HG03103 (cell line): ENCODE measurements at regions not wholly inside any gene's neighbourhood (a gene's known extent, or its start where the extent isn't known, plus 50 kb on each side); places are given as distances from the start of the nearest gene placed in this dataset.

ENCODE experiments used
- ATAC-seq: cut with Tn5 transposase; IDR thresholded peaks from one replicate; pipeline ENCODE4 v1.9.1; 2021; ENCODE audit warnings: low read depth; ENCODE audit not compliant: unreplicated experiment

DNA sequence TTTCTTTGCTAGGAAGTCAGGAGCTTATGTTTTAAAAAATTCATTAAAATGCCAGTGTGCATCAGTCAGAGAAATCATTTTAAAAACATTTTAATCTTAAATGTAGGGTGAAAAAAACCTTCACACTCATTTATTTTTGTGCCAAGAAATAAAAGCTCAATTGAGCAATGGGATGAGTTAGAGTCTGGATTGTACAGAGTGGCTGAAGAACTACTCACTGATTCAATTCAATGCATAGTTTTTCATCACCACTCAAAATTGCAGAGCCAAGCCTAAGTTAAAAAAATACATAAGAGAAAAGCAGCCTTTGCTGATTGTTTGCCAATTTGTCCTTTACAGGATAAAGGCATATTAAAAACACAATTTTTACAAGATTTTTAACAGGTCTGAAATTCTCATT is 168.2 kb upstream of the DMRTA1 start:
- no peak for ATAC-seq

DNA sequence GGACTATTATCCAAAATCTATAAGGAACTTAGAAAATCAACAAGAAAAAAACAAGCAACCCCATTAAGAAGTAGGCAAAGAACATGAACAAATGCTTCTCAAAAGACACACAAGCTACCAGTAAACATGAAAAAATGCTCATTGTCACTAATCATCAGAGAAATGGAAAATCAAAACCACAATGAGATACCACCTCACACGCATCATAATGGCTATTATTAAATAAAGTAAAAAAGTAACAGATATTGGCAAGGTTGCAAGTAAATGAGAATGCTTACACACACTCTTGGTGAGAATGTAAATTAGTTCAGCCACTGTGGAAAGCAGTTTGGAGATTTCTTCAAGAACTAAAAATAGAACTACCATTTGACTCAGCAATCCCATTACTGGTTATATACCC is 167.0 kb upstream of the DMRTA1 start:
- ATAC-seq: no peak

DNA sequence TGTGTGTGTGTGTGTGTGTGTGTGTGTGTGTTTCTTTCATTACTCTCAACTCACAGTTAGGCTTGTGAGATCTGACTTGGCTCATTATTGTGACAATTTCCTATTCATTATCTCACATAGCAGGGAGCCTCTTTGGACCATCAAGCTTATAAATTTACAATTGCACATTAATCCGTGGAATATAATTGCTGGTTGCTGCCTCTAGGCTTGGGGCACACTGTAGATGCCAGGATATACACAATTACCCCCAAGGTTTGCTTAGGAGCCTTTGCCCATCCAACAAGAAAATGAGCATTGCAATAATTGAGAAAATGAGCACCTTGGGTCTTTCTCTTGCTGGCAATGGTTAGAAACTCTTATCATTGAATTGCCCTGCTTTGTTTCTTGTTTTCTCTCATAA is 161.6 kb upstream of the DMRTA1 start:
- ATAC-seq: no peak

DNA sequence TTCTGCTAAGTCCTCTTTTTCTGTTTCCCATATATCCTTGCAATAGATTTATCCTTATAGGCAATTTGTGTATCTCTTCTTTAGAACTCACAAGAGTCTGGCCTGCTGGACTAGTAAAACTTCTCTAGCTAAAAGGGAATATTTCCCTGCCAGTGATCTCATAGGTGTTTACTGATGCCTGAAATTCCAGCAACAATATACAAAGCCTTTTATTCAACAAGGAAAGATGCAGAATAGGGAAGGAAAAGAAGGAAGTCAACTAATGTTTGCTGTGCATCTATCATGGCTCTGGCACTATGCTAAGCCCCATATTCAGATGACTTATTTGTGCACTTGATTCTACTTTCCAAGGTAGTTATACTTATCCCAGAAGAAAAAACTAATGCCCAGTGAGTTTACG is 160.0 kb upstream of the DMRTA1 start:
- no peak for ATAC-seq

DNA sequence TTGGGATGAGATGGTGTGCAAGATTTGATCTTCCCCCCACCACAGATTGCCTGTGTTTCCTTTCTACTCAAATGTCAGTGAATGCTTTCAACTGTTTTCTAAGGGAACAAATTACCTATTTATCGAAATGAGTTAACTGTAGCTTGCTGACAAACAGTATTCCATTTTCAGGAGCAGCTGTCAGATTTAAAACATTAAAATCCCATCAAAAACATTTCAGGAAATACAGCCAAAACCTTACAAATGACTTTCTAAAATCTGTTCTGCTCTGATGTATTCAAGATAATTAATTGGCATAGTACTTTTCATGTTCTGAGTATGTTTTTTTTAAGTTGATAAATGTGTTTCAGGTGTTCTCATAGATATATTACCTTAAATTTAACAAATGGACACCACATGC is 158.0 kb upstream of the DMRTA1 start:
- no peak for ATAC-seq

DNA sequence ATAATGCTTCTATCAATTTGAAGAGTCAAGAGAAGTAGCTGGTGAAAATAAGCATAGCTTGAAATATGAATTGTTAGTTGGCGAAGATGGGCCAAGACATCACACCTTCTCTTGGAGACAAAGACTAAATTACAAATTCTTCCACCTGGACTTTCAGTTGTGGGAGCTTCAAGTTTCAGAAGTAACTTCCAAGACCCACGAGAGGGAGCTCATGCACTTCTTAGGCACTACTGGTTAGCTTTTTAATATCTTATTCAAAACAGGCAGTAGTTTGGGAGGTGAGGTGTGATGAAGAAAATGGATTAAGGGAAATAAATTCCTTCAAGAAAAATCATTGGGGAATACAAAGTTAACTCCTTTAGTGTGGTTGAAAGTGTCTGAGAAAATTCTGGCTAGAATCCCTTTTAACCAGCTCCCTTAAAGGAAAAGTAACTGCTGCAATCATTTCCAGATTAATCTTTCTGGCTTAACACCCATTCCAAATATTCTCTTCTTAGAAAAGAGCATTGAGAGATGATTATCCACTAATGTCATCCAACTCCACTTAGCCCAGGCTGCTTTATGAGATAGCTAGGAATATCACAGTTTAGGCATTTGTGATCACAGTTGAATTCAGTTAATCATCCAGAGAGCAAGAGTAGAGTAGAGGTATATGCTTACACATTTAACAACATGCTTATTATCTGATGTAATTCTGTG is 139.5 kb upstream of the DMRTA1 start:
- ATAC-seq: no peak

DNA sequence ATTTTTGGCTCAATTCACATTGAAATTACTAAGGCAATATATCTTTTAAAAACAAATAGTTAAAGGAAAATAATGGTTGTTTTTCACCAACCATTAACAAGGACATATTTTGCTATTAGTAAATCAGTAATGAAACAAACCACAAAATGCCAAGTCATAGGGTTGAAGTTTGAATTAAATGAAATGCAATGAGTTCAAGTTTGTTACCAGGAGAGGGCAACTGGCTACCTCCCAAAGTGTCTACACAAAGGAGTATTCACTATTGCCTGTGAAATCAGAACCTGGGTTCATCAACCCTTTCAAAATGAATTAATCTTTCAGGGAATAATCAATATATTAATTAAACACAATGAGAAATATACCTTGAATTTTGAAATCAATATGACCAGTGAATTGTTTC is 138.4 kb upstream of the DMRTA1 start:
- no peak for ATAC-seq

DNA sequence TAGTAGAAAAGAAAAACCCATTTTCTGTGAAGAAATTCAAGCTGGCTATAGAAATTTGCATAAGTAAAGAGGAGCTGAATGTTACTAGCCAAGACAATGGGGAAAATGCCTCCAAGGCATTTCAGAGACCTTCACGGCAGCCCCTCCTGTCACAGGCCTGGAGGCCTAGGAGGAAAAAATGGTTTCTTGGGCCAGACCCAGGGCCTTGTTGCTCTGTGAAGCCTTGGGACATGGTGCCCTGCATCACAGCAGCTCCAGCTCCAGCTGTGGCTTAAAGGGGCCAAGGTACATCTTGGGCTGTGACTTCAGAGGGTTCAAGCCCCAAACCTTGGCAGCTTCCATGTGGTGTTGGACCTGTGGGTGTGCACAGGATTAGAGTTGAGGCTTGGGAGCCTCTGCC is 130.0 kb upstream of the DMRTA1 start:
- no peak for ATAC-seq

DNA sequence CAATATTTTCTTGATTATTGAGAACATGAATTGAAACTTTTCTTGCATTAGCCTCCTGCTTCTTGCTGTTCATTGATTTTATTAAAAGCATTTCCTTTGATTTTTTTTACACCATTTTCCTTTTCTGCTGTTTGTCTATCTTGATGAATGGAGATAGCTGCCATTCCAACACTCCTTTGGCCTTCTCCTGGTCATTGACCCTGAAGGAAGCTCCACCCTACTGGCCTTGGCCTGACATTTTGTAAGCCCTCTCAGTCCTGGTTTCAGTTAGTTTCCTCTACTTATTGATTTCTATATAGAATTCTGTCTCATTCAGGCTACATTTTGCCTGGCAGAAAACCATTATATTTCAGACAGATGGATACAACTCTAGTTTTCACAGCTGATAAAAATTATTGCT is 115.1 kb upstream of the DMRTA1 start:
- no peak for ATAC-seq

DNA sequence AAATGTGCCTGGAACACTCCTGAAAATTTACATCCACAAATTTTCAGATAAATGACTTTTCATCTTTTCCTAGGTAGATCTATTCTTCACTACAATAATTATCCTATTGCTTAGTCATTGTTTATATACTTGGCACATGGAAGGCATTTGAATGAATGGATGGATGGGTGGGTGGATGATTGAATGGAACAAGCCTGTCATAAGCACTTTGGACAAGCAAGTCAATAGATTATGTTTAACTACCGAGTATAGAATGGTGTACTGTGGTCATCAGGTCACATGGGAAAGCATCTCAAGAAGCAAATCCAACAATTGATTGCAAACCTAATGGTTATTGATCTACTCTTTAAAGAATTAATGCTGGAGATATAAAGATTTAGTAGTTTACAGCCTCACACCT is 114.4 kb upstream of the DMRTA1 start:
- ATAC-seq: no peak

DNA sequence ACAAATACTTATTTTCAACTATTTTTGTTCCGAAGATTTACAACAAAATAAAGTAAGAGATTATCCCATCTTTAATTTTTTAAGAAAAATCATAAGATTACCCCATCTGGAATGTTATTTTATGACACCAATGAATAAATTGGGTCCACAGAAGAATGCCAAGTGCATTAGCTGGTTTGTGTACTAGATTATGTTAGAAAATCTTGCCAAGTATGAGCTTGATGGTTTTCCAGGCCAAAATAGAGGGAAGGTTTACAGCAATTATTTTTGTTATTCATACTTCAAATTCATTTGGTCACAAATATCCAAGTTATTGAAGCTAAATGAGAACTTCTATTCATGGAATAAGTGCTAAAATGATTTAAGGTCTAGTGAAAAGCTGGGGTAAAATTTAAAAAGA is 109.4 kb upstream of the DMRTA1 start:
- ATAC-seq: no peak

DNA sequence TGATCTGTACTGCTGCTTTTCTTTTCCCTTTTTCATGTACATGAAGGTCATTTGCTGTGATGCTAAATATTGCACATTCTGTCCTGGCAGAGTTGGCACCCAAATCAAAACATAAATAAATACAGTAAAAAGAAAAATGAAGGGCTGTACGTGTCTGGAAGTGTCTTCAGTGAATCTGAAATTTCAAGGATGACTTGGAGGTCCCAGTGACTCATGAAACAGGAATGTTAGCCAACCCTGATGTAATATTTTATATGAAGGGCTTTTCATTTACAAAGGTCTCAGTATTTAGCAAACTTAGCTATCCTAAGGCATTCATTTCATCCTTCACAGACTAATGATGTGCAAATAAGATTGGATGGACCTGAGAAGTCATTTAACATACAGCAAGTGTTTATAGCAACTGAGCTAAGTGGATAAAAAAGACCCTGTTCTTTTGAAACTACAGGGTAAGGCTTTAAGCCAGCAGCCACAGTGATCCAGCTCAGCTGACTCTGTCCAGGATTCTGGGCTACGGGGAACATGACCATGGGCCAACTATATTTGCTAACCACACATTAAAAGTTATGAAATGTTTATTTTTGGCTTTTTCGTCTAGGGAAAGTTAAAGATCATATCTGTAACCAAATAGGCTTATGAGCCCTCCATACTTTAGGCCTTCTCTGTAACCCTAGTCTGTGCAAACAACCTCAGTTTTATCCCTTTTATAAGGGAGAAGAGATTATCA is 104.0 kb upstream of the DMRTA1 start:
- ATAC-seq: no peak

DNA sequence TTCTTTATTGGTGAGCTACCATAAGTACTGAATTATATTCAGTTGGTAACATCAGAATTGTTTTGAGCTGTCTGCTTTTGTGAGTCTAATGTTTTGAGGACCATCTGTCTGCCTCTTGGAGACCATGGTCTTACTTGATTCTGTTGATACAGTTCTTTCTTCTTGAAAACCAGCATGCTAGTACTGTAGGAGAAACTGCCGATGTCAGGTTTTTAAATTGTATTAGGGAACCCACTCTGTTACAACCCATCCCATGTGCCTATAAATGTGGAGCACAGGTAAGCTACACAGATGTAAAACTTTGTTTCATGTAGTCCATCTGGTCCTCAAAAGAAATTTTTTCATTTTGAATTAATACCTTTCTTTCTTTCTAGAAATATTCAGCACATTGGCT is 103.4 kb upstream of the DMRTA1 start:
- no peak for ATAC-seq

DNA sequence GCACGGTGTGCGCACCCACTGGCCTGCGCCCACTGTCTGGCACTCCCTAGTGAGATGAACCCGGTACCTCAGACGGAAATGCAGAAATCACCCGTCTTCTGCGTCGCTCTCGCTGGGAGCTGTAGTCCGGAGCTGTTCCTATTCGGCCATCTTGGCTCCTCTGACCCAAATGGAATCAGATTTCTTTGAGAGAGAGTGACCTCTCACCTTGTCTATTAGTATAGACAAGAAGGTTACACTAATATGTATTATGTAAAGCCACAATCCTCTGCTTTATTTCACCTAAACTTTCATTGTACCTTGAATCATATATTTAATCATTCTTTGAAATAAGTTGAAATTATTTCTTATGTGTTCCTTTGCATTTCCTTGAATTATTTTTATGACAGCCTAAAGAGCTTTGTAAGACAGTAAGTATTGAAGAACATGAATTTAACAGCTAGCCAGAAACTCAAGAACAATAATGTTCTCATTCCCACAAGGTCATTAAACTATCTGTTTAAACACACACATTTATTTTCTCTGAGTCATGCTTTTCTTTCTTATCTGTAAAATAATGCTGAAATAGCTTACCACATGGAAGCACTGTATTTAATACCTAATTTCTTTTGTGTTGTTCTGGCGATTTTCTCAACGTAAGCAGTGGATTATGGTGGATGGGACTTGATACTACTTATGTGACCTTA is 91.8 kb upstream of the DMRTA1 start:
- no peak for ATAC-seq

DNA sequence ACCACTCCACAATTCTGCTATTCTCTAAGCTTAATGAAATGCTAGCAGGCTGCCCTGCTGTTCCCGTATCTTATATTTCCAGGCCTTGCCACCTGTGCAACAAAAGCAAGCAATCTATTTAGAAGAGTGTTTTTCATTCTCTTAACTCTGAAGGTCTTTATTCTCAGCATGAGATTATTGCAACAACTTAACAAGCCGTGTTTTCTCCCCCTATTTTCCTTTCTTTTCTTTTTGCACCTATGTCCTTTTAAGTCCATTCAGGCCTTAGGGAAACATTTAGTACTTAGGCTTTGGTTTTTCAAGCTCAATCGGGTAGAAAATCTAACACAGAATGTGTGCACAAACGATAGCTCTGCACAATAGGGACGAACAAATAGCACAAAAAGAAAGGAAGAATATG is 89.6 kb upstream of the DMRTA1 start:
- no peak for ATAC-seq

DNA sequence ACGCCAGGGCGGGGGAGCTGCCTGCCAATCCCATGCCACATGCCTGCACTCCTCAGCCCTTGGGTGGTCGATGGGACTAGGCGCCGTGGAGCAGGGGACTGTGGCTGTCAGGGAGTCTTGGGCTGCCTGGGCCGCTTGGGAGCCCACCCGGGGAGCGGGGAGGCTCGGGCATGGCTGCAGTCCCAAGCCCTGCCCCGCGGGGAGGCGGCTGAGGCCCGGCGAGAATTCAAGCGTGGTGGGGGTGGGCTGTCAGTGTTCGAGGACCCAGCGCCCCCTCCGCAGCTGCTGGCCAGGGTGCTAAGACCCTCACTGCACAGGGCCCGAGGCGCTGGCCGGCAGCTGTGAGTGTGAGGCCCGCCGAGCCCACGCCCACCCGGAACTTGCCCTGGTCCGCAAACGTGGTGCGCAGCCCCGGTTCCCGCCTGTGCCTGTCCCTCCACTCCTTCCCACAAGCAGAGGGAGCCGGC is 83.2 kb upstream of the DMRTA1 start:
- no peak for ATAC-seq

DNA sequence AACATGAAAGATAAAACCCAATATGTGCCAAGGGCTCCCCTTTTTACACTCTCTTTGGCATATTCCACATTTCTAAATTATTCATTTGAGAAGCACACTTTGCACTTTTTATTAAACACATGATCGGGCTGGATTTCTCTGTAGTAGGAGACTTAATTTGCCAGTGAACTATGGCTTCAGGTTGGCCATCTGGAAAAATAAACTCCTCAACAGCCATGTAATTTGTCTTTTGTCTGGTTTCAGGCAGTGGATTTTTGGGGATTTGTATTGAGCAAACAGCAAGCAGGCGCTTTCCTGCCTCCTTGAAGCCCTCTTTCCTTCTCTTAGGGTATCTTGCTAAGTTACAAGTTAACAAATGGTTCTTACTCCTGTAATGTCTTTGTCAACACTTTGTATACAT is 73.0 kb upstream of the DMRTA1 start:
- ATAC-seq: no peak

DNA sequence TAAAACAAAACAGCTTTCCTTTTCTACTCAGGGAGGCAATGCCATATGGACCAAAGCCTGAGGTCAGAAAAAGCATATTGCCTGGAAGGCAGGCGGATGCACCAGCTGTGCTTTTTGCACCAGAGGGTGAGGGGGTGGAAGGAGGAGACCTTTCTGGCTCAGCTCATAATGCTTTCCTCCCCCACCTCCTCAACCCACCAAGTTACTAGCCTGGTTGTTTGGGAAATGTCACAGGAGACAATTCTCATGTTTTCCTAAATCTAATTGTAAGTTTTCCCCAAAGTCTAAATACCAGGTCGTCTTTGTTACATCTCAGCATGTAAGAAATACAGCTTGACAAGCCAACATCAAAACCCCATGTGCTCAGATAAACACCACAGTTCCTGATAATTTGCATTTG is 72.6 kb upstream of the DMRTA1 start:
- no peak for ATAC-seq

DNA sequence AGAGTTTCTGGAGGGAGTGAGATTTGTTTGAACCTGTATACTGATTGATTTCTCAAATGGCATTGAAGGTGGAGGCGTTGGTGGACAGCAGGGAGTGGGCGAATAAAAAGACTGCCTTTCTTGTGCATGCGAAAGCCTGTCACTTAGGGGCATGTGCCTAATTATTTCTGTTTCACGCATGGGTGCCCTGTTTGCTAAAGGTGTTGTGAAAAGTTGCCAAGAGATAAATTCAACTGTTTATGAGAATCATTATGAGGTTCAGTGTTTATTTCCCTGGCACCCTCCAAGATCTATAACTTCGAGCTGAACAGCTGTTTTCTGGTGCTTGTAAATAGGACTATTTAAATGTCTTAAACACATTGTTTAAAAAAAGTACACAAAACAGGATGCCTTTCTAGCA is 67.4 kb upstream of the DMRTA1 start:
- ATAC-seq: no peak

DNA sequence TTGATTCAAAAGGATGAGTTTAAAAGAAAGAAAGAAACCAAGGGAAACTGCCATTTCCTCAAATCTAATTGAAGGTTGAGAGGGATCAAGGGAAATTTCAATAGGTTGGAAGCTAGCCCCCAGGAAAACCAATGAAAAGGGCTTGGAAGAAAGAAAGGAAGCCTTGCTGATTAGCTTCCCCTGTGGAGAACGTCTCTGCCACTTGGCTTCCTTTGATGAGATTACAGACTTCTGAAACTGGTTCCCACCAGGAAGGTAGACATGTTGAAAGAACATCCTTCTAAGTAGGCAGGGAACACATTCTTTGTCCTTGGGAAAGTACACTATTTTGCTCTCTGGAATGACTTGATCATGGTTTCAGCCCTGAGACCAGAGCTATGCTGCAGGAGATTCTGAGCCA is 65.5 kb upstream of the DMRTA1 start:
- no peak for ATAC-seq

DNA sequence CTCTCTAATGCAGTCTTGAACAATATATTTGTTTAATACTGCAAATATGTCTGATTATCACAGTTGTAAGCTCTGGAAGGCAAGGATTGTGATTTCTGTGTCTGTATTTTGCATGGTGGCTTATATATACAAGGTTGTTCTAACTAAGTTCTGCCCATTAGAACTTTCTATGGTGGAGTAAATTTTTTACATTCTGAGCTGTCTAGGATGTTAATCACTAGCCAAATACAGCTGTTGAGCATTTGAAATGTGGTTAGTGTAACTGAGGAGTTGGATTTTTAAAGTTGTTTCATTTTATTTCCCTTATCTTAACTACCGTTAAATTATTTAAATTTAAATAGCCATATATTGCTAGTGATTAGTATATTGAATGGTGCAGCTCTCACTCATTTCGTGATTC is 64.3 kb upstream of the DMRTA1 start:
- ATAC-seq: no peak

DNA sequence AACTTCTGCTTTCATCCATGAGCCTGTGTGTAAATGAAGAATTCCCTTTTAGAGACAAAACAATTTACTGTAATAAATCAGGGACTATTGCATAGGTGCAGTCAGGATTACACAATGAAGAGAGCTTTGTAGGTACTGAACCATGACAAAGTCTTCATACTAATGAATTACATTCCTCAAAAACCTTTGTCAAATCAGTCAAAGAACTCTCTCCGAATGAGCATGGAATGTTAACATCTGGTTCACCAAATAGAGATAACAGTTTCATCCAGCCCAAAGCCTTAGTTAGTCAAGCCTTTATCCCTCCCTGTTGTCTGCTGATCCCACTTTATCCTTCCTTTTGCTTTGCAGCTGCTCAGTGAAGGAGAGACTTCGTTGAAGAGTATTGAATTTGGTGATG is 62.9 kb upstream of the DMRTA1 start:
- ATAC-seq: no peak
